ENCODE measurements at regions not wholly inside any gene's neighbourhood (a gene's known extent, or its start where the extent isn't known, plus 50 kb on each side); places are given as distances from the start of the nearest gene placed in this dataset.

DNA sequence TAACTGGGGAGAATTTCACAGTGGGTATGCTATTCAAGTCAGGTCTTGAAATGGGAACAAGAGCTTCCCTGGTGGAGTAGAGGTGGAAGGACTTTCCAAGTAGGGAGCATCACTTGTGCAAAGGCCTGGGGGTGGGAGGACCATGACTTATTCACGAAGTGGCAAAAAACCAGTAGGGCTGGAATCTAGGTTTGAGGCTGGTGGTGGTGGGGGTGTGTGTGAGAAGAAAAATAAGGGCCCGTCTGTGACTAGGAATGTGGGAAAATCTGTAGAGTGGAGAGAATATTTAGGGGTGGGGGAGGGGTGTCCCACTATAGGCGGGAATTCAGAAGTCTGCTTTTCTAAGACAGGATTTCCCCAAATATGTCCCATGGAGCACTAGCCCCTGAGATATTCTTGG is 271.9 kb upstream of the TBL1XR1 start:
- H3K27me3 ChIP-seq, result no peaks in the 10 kb centered on the region
- no peak overlapping the region for H3K27ac ChIP-seq
- no peaks in the 10 kb centered on the region for H3K4me1 ChIP-seq (ENCODE audit: control insufficient read depth in 1 of 2, insufficient read depth in 1 of 2, low read depth in 1 of 2, low read length in 1 of 2)
- no peak overlapping the region for H3K4me3 ChIP-seq (ENCODE audit: low read depth in 1 of 2, low read length in 1 of 2)
- TF ChIP-seq, protein P1, sequence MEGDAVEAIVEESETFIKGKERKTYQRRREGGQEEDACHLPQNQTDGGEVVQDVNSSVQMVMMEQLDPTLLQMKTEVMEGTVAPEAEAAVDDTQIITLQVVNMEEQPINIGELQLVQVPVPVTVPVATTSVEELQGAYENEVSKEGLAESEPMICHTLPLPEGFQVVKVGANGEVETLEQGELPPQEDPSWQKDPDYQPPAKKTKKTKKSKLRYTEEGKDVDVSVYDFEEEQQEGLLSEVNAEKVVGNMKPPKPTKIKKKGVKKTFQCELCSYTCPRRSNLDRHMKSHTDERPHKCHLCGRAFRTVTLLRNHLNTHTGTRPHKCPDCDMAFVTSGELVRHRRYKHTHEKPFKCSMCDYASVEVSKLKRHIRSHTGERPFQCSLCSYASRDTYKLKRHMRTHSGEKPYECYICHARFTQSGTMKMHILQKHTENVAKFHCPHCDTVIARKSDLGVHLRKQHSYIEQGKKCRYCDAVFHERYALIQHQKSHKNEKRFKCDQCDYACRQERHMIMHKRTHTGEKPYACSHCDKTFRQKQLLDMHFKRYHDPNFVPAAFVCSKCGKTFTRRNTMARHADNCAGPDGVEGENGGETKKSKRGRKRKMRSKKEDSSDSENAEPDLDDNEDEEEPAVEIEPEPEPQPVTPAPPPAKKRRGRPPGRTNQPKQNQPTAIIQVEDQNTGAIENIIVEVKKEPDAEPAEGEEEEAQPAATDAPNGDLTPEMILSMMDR (IDR thresholded peaks at IDR 0.05), result no peak
- no peaks in the 10 kb centered on the region for H3K36me3 ChIP-seq
- no peaks in the 10 kb centered on the region for H3K9me3 ChIP-seq

DNA sequence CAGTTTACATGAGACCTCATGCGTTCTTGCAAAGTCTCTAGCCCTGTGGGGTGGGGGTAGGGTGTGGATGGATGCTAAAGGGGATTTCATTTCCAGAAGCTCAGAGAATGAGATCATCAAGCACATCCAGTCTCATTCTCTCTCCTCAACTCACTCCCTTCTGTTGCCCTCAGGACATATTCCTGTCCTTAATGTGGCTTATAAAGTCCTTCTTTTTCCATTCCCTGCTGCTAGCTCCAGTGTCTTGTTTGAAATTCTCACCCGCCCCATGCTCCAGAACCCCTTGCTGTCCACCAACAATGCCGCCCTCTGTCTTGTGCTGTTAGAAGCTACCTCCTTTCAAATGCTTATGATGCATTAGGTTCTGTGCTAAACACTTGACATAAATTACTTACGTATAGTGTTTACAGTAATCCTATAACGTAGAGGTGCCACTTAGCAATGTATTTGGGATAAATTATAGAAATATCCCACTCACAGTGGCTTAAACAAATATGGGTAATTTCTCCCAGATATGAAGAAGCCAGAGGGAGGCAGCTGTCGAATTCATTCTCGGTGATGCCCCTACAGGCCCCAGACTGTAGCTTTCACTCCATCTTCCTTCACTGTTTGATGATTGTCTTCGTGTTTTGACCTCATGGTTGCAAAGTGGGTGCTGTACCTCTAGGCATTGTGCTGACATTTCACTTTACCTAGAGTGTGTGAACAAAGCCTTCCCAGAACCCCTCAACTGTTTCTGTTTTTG is 273.1 kb upstream of the TBL1XR1 start:
- Histone ChIP-seq H3K27me3 (no peaks in the 10 kb centered on the region), H3K4me1 (ENCODE audit: control insufficient read depth in 1 of 2, insufficient read depth in 1 of 2, low read depth in 1 of 2, low read length in 1 of 2) (no peaks in the 10 kb centered on the region), H3K4me3 (ENCODE audit: low read depth in 1 of 2, low read length in 1 of 2) (no peak overlapping the region), H3K27ac (no peak overlapping the region), H3K9me3 (no peaks in the 10 kb centered on the region), H3K36me3 (no peaks in the 10 kb centered on the region)
- TF ChIP-seq, protein P1 (IDR thresholded peaks at IDR 0.05), result no peak

DNA sequence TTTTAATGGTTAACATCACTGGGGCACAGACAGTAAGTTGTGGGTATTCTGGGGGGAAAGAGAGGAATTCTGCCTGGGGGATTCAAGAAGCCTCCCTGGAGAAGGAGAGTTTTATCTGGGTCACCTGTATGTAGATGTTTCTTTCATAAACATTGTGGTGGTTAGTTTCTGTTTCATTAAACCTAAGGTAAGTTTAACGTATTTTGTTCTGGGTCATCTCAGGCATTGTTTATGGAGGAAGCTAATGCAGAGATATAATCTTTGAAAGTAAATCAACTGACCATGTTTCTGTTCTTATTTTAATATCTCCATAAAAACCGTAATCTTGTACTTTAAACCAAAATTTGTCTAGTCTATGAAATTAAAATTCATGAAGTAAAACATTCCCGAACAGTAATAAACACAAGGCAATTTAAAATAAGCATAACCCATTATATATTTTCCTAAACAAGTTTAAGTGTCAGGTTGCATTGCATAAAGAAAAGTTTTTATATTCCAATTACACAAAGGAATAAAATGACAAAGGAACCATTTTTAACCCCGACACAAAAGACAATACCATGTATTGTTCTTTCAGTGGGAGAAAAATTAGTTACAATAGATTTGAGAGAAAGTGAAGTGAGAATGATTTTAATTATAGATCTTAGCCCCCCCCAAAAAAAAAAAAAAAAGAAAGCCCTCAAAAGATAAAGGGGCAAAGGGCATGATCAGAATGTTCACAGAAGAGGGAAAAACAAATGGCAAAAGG is 274.6 kb upstream of the TBL1XR1 start:
- Histone ChIP-seq H3K27me3 (no peaks in the 10 kb centered on the region), H3K4me3 (ENCODE audit: low read depth in 1 of 2, low read length in 1 of 2) (no peak overlapping the region)

DNA sequence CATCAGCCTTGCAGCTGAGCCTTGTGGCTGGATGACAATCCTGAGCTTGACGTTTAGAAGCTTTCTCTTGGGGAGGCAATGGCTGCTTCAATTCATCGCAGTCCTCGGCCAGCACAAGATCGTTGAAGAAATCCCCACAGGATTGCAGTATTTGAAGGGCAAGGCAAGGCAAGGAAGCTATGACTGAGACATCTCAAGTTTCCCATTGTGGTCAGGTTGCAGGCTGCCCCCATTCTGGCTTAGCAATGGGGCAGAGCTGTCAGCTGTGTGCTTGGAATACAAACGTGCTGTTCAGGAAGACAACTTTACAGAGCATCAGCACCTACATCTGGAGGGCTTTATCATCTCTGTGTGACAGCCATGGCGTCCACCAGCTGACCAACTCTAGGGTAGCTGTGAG is 275.9 kb upstream of the TBL1XR1 start:
- Histone ChIP-seq H3K4me1 (ENCODE audit: control insufficient read depth in 1 of 2, insufficient read depth in 1 of 2, low read depth in 1 of 2, low read length in 1 of 2) (no peaks in the 10 kb centered on the region), H3K9me3 (no peaks in the 10 kb centered on the region), H3K4me3 (ENCODE audit: low read depth in 1 of 2, low read length in 1 of 2) (no peak overlapping the region), H3K27ac (no peak overlapping the region), H3K36me3 (no peaks in the 10 kb centered on the region), H3K27me3 (no peaks in the 10 kb centered on the region)
- TF ChIP-seq, protein P1 (IDR thresholded peaks at IDR 0.05), result no peak

More for the DNA sequence above, 274.6 kb upstream of the TBL1XR1 start:
- Histone ChIP-seq H3K9me3 (no peaks in the 10 kb centered on the region), H3K36me3 (no peaks in the 10 kb centered on the region), H3K27ac (no peak overlapping the region), H3K4me1 (ENCODE audit: control insufficient read depth in 1 of 2, insufficient read depth in 1 of 2, low read depth in 1 of 2, low read length in 1 of 2) (no peaks in the 10 kb centered on the region)
- TF ChIP-seq, protein P1 (IDR thresholded peaks at IDR 0.05), result no peak

DNA sequence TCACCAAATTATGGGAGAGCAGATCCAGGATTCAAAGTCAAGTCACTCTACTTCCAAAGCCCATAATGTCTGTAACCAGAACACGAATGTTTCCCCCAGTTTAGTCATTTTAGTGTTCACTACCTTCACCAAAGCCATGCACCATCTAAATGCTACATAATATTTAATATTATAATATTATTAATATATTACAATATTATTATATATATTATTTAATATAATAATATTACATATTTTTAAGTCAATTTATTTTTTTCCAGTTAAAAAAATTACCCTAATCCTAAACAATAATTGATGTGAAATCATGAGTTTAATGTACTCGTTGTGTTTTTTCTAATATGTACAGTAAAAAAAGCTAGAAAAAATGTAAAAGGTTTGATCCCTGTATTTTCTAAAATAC is 276.6 kb upstream of the TBL1XR1 start:
- no peaks in the 10 kb centered on the region for H3K36me3 ChIP-seq
- H3K9me3 ChIP-seq, result no peaks in the 10 kb centered on the region
- no peaks in the 10 kb centered on the region for H3K27me3 ChIP-seq
- TF ChIP-seq, protein P1 (IDR thresholded peaks at IDR 0.05), result no peak
- H3K4me3 ChIP-seq (ENCODE audit: low read depth in 1 of 2, low read length in 1 of 2), result no peak overlapping the region
- H3K4me1 ChIP-seq (ENCODE audit: control insufficient read depth in 1 of 2, insufficient read depth in 1 of 2, low read depth in 1 of 2, low read length in 1 of 2), result no peaks in the 10 kb centered on the region
- no peak overlapping the region for H3K27ac ChIP-seq
